ENCODE measurements at regions not wholly inside any gene's neighbourhood (a gene's known extent, or its start where the extent isn't known, plus 50 kb on each side); places are given as distances from the start of the nearest gene placed in this dataset.

- TF ChIP-seq CTCF (IDR thresholded peaks at IDR 0.05) (no peak), POLR2A (IDR thresholded peaks at IDR 0.05) (no peak)
Observed at GRCh38 chr5:117803533-117803932, 1184.8 kb downstream of the DTWD2 start.
